GM21390 (cell line): ENCODE measurements at regions not wholly inside any gene's neighbourhood (a gene's known extent, or its start where the extent isn't known, plus 50 kb on each side); places are given as distances from the start of the nearest gene placed in this dataset.
A peak's percentile ranks its signal among the peaks of the same experiment; 100 is the strongest.

Source experiments
- ATAC-seq: cut with Tn5 transposase; IDR thresholded peaks from one replicate; pipeline ENCODE4 v1.9.1; 2021; ENCODE audit not compliant: unreplicated experiment

- ATAC-seq = peak; percentile 72
These were observed 77.6 kb upstream of the SEMA6A start for GRCh38 chr5:116652196-116652729.

DNA sequence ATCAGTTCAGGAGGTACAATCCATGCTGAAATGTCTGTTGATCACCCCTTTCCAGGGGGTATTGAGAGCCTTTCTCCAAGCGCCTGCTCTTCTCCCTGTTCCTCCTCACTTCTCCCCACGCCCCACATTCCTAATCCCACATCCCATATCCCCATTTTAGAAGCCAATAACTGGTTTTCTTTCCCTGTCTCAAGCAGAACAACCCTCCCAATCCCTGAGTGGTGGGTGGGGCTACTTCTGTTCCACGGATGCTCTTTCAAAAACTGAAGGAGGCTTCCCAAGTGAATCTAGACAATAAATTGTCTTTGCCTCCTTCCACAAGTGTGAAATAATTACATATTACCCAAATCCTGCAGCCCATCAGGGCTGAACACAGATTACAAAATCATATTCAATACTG lies 77.0 kb upstream of the SEMA6A start:
- ATAC-seq = no peak

DNA sequence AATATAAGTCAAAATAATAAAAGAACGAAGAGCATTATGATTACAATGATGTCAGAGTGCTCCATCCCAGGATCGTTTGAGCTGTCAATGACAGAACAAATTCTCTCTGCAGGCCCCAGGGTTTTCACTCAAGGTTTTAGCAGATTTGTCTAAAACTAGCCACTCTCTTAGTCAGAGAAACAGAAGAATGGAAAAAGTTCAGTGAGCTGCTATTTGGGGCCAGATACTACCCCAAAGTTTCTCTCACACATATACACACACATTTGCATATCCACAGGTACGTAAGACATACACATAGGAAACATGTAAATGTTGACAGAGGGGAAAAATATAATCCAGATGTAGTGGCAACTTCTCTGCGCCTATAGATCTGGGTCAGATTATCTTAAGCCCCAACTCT lies 76.3 kb upstream of the SEMA6A start:
- no peak for ATAC-seq

GRCh38 chr5:116650544-116650943 lies 75.9 kb upstream of the SEMA6A start:
- no peak for ATAC-seq

DNA sequence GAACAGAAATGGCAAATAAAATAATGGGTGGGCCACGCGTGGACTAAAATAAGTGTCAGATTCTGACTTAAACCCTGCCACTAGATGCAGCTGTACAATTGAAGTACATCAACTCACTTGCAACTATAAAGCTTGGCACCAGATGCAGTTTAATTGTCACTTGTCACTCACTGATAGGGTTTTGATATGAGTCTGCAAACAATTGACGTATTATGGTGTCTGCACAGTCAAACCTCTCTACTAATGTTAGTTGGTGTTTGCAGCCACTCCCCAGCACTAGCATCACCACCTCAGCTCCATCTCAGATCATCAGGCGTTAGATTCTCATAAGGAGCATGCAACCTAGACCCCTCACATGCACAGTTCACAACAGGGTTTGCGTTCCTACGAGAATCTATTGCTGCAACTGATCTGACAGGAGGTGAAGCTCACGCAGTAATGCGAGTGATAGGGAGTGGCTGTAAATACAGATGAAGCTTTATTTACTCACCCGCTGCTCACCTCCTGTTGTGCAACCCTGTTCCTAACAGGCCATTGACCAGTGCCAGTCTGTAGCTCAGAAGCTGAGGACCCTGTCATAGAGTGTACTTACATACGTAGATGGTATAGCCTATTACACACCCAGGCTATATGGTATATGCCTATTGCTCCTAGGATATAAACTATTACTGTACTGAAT lies 72.1 kb upstream of the SEMA6A start:
- ATAC-seq = no peak

GRCh38 chr5:116645627-116646026 lies 71.0 kb upstream of the SEMA6A start:
- peak; percentile 60 for ATAC-seq

GRCh38 chr5:116640236-116640635 lies 65.6 kb upstream of the SEMA6A start:
- ATAC-seq = no peak

- ATAC-seq = no peak
These were observed 62.6 kb upstream of the SEMA6A start for GRCh38 chr5:116637149-116637740.

- ATAC-seq = no peak
These were observed 58.3 kb upstream of the SEMA6A start for GRCh38 chr5:116632890-116633289.

DNA sequence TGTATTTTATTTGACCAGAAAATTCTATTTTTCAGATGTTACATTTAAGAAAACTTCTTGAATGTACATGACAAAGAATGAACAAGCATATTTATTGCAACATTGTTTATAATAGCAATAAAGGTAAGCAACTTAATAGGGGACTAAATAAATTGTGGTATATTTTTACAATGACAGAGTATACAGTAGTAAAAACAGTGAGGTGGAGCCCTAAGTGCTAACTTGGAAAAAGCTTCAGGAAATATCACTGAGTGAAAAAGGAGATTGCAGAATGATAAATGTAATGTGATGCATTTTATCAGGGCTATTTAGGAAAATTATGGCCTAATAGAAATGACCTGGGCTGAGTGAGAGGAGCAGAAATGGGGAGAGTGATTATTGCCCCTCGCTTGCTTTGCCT lies 56.5 kb upstream of the SEMA6A start:
- ATAC-seq = no peak

GRCh38 chr5:116629168-116629567 lies 54.5 kb upstream of the SEMA6A start:
- ATAC-seq = no peak

GRCh38 chr5:116626945-116627679 lies 52.5 kb upstream of the SEMA6A start:
- ATAC-seq = peak; percentile 93

GRCh38 chr5:116626272-116626723 lies 51.7 kb upstream of the SEMA6A start:
- ATAC-seq = no peak
